ENCODE measurements at regions not wholly inside any gene's neighbourhood (a gene's known extent, or its start where the extent isn't known, plus 50 kb on each side); places are given as distances from the start of the nearest gene placed in this dataset.
"Not testable (repeated sequence)": the region's sequence is repeated elsewhere in the genome, so short reads cannot be mapped to it uniquely, and the experiment has no call there.

DNA sequence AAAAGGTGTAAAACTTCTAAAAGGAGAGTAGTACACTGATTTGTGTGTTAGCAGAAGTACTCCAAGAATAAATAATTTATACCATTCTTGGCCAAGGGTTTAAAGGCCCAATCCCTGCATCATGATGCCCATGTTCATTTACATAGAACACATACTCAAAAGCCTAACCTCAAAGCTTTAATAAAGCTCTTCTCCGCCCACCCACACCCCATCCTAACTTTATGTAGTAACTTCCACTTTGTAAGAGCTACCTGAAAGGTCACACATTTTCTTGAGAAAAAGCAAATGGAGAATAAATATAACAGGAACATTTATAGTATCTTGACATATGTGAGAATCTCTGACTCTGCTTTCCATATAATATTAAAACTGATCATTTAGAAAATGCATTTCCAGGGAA is 148.8 kb upstream of the FREM1 start:
- Histone ChIP-seq H3K4me3 (ENCODE audit: low read depth, low read length) (no peak overlapping the region), H3K36me3 (ENCODE audit: control insufficient read depth, insufficient read depth, low read length) (no peaks in the 10 kb centered on the region), H3K27me3 (ENCODE audit: control insufficient read depth, insufficient read depth, low read length) (no peaks in the 10 kb centered on the region)
- TF ChIP-seq, protein P1, sequence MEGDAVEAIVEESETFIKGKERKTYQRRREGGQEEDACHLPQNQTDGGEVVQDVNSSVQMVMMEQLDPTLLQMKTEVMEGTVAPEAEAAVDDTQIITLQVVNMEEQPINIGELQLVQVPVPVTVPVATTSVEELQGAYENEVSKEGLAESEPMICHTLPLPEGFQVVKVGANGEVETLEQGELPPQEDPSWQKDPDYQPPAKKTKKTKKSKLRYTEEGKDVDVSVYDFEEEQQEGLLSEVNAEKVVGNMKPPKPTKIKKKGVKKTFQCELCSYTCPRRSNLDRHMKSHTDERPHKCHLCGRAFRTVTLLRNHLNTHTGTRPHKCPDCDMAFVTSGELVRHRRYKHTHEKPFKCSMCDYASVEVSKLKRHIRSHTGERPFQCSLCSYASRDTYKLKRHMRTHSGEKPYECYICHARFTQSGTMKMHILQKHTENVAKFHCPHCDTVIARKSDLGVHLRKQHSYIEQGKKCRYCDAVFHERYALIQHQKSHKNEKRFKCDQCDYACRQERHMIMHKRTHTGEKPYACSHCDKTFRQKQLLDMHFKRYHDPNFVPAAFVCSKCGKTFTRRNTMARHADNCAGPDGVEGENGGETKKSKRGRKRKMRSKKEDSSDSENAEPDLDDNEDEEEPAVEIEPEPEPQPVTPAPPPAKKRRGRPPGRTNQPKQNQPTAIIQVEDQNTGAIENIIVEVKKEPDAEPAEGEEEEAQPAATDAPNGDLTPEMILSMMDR (IDR thresholded peaks at IDR 0.05; ENCODE audit: insufficient read depth, low read length, poor library complexity, severe bottlenecking), result no peak
- no peak for DNase-seq (ENCODE audit: low read depth)

DNA sequence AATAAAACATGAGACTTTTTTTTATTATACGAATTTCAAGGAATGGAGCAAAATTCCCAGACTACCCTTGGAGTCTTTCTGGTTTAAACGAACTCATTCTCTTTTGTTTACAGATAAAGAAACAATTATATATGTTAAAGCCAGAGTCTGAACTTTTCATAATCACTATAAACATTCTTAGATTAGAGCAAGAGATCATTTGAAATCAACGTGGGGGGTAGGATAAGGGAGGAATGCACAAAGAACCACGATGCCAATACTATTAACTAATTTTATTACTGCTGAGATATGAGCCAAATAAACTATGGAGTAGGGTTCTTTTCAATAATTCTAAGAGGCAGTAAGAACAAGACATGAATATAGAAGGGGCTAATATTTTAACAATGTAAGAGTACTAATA is 148.0 kb upstream of the FREM1 start:
- H3K36me3 ChIP-seq (ENCODE audit: control insufficient read depth, insufficient read depth, low read length), result no peaks in the 10 kb centered on the region
- no peak for DNase-seq (ENCODE audit: low read depth)
- H3K27me3 ChIP-seq (ENCODE audit: control insufficient read depth, insufficient read depth, low read length), result no peaks in the 10 kb centered on the region
- H3K4me3 ChIP-seq (ENCODE audit: low read depth, low read length), result no peak overlapping the region
- TF ChIP-seq, protein P1 (IDR thresholded peaks at IDR 0.05; ENCODE audit: insufficient read depth, low read length, poor library complexity, severe bottlenecking), result no peak

DNA sequence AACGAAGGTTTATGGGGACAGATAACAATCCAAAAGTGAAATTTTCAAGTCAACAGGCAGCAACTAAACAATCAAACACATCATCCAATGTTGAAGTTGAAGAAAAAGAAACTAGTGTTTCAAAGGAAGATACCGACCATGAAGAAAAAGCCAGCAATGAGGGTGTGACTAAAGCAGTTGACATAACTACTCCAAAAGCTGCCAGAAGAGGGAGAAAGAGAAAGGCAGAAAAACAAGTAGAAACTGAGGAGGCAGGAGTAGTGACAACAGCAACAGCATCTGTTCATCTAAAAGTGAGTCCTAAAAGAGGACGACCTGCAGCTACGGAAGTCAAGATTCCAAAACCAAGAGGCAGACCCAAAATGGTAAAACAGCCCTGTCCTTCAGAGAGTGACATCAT is 145.1 kb upstream of the FREM1 start:
- TF ChIP-seq, protein P1 (IDR thresholded peaks at IDR 0.05; ENCODE audit: insufficient read depth, low read length, poor library complexity, severe bottlenecking), result peak; percentile 13
- not testable (repeated sequence) for H3K4me3 ChIP-seq (ENCODE audit: low read depth, low read length); DNase-seq (ENCODE audit: low read depth)

DNA sequence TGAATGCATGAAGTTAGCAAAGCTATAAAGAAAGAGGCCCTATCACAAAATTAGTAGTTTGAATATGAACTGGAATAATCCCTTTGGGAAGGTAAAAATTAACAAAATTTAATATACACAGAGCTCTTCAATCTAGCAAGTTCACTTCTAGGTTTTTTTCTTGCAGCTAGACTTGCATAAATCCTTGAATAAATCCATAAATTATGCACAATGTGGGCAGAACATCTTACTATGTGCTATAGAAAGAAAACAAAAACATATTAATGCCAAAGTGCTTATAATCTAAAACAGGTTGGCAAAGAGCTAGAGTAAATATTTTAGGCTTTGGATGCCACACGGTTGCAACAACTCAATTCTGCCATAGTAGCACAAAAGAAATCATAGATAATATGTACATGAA is 138.5 kb upstream of the FREM1 start:
- no peak for DNase-seq (ENCODE audit: low read depth)
- Histone ChIP-seq H3K27me3 (ENCODE audit: control insufficient read depth, insufficient read depth, low read length) (no peaks in the 10 kb centered on the region), H3K36me3 (ENCODE audit: control insufficient read depth, insufficient read depth, low read length) (no peaks in the 10 kb centered on the region), H3K4me3 (ENCODE audit: low read depth, low read length) (no peak overlapping the region)
- TF ChIP-seq, protein P1 (IDR thresholded peaks at IDR 0.05; ENCODE audit: insufficient read depth, low read length, poor library complexity, severe bottlenecking), result no peak

More for the DNA sequence above, 145.1 kb upstream of the FREM1 start:
- H3K36me3 ChIP-seq (ENCODE audit: control insufficient read depth, insufficient read depth, low read length); H3K27me3 ChIP-seq (ENCODE audit: control insufficient read depth, insufficient read depth, low read length): not testable (repeated sequence)

DNA sequence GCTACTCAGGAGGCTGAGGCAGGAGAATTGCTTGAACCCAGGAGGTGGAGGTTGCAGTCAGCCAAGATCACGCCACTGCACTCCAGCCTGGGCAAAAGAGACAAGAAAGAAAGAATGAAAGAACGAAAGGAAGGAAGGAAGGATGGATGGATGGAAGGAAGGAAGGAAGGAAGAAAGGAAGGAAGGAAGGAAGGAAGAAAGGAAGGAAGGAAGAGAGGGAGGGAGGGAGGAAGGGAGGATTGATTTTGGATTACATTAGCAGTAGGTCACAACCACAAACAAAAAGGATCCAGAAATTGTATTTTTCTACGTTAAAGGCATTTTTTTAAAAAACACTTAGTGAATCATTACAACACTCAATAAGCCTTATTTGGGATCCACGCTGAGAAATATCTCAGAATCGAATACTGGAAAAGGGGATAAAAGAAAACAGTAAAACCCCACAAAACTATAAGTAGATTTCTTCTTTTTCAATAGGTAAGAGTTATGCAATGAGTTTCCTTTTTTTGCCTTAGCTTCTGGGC is 136.9 kb upstream of the FREM1 start:
- TF ChIP-seq, protein P1 (IDR thresholded peaks at IDR 0.05; ENCODE audit: insufficient read depth, low read length, poor library complexity, severe bottlenecking), result no peak
- no peaks in the 10 kb centered on the region for H3K36me3 ChIP-seq (ENCODE audit: control insufficient read depth, insufficient read depth, low read length)
- no peaks in the 10 kb centered on the region for H3K27me3 ChIP-seq (ENCODE audit: control insufficient read depth, insufficient read depth, low read length)

DNA sequence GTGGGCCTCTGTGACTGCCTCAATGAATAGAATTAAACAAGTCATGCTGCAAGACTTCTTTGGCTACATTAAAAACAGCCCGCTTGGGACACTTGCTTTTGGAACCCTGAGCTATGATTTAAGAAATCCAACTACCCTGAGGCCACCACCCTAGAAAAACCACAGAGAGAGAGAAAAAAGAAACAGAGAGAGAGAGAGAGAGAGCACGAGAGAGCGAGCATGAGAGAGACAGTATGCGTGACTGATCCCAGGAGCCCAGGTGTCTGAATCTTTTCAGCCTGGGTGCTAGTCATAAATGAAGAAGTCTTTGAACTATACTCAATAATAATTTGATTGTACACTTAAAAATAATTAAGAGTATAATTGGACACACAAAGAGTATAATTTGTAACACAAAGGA is 123.1 kb upstream of the FREM1 start:
- DNase-seq (ENCODE audit: low read depth), result no peak
- TF ChIP-seq, protein P1 (IDR thresholded peaks at IDR 0.05; ENCODE audit: insufficient read depth, low read length, poor library complexity, severe bottlenecking), result no peak
- Histone ChIP-seq H3K4me3 (ENCODE audit: low read depth, low read length) (no peak overlapping the region), H3K27me3 (ENCODE audit: control insufficient read depth, insufficient read depth, low read length) (no peaks in the 10 kb centered on the region), H3K36me3 (ENCODE audit: control insufficient read depth, insufficient read depth, low read length) (no peaks in the 10 kb centered on the region)

More for the DNA sequence above, 136.9 kb upstream of the FREM1 start:
- H3K4me3 ChIP-seq (ENCODE audit: low read depth, low read length), result no peak overlapping the region
- no peak for DNase-seq (ENCODE audit: low read depth)

Data from kidney epithelial cell (primary cell).